NCI-H69 (cell line): ENCODE measurements at regions not wholly inside any gene's neighbourhood (a gene's known extent, or its start where the extent isn't known, plus 50 kb on each side); places are given as distances from the start of the nearest gene placed in this dataset.
"Not testable (repeated sequence)": the region's sequence is repeated elsewhere in the genome, so short reads cannot be mapped to it uniquely, and the experiment has no call there.

Source experiments
- DNase-seq: peaks from one replicate; lab custom pipeline; 2025; lab: John Stamatoyannopoulos, UW

- DNase-seq: no peak
Measured at GRCh38 chr1:190679044-190679443, 201.4 kb upstream of the BRINP3 start.

DNA sequence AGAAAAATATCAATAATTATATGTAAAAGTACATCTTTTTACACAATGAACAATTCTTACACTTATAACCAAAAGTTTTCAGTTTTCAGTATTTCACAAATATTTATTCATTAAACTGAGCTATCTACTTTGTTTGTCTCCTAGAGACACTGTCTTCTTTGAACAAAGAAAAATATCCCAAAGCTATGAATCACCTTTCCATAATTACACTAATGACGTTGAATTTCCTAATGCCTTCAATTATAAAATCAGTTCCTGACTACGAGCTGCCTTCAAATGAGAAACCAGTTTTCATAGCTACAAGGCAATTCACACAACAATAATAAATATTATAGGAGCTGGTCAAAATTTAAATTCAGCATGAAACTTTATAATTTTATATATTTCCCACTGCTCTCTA is 201.8 kb upstream of the BRINP3 start:
- peak; percentile 7 for DNase-seq

- no peak for DNase-seq
Measured at GRCh38 chr1:190679983-190680382, 202.3 kb upstream of the BRINP3 start.

- no peak for DNase-seq
Measured at GRCh38 chr1:190685676-190686075, 208.0 kb upstream of the BRINP3 start.

- DNase-seq: no peak
Measured at GRCh38 chr1:190688096-190688495, 210.4 kb upstream of the BRINP3 start.

DNA sequence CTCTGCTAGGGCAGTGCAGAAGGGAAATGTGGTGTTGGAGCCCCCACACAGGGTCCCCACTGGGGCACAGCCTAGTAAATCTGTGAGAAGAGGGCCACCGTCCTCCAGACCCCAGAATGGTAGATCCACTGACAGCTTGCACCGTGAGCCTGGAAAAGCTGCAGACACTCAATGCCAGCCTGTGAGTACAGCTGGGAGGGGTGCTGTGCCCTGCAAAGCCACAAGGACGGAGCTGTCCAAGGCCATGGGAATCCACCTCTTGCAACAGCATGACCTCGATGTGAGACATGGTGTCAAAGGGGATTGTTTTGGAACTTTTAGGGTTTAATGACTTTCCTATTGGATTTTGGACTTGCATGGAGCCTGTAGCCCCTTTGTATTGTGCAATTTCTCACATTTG is 220.8 kb upstream of the BRINP3 start:
- not testable (repeated sequence) for DNase-seq

- DNase-seq: no peak
Measured at GRCh38 chr1:190699165-190699564, 221.5 kb upstream of the BRINP3 start.

DNA sequence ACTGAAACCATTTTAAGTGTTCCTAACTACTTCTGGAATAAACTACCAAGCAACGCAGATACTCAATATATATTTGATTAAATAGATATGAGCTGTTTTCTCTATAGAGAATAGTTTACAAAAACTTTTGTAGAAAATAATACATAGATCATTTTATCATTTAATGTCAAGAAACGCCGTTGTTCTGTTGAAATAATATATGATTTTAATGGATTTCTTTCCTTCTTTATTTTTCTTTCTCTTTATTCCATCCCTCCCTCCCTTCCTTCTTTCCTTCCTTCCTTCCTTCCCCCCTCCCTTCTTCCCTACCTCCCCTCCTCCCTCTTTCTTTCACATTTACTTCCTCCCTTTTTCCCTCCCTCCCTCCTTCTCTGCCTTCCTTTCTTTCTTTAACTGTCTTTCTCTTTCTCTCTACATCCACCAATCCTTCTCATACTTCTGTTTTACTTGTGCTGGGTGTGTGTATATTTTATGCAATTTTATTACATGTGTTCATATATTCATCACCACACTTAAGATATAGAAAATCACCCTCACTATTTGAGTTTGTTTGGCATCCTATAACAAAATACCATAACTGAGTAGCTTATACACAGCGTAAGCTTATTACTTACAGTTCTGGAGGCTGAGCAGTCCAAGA is 230.9 kb upstream of the BRINP3 start:
- DNase-seq: no peak

GRCh38 chr1:190711069-190711468 is 233.4 kb upstream of the BRINP3 start:
- no peak for DNase-seq

DNA sequence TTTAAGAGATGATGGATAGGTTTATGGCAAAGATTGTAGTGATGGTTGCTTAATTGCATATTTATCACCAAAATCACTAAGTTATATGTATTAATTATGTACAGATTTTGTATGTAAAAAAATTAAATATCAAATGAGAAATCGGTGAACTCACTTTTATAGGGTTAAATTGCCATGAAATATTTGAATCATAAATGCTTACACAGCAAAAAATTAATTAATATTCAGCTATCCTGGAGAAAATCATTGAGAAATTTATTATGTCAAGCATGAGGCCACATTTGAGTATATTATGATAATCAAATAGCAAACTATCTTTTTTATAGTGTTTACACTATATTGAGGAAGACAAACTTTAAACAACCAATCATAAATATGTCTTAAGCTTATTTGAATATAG is 239.4 kb upstream of the BRINP3 start:
- no peak for DNase-seq

DNA sequence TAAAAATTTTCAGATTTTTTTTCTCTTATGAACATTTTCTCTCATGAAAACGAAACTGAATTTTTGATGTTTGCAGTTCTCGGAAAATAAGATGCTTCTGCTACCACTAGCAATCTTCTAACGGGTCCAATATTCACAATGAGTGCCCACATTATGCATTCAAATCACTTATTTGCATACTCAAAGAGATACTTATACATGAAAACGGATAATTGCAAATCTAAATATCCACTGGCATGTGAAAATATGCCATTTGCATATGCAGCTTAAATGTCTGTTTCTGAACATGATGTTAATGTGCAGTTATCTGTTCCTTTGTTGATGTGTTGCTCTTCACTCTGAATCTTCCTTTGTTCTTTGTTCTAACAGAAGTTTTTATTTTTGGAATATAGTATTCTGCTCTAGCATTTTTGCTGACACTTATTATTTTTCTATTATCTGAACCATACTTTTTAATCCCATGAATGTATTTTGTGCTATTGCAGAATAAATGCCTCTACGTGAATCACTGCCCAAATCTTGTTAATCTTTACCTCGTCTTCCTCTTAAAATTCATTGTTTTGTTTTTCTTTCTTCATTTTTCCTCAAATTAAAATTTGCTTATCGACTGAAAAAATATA is 259.4 kb upstream of the BRINP3 start:
- DNase-seq: no peak

- DNase-seq: no peak
Measured at GRCh38 chr1:190738317-190738716, 260.7 kb upstream of the BRINP3 start.

DNA sequence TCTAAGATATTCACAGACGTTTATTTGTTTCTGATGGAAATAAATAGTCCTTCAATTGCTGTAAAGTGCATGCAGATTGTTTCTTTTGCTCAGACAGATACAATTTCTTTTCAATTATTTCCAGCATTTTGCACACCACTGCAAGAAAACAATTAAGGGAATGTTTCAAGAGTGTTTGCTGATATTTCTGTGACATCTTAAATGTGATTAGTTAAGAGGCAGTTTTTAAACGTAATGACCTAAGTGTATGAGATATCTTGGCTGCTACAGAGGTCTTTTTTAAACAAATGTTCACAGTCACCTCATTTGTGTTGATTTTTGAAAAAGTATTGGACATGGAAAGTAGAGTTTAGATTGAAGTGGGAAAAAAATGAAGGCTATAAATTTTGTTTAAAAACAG is 262.3 kb upstream of the BRINP3 start:
- no peak for DNase-seq

DNA sequence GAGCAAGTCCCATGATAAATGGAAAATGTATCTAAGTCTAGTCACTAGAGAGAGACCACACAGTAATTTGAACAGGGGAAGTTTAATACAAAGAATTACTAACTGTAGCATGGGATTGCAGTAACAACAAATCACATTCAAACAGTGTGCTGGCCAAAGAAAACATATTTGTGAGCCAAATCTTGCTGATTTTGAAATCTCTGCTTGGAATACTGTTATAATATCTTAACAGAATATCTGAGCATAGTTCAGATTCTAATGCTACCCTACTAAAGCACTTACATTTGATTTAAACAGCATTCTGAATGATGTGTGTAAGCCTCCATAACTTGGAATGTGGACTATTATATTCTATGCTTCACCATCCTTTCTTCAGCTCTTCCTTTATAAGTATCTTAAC is 270.0 kb upstream of the BRINP3 start:
- DNase-seq: no peak

- no peak for DNase-seq
Measured at GRCh38 chr1:190752131-190752530, 274.5 kb upstream of the BRINP3 start.

- DNase-seq: peak; percentile 60
Measured at GRCh38 chr1:190754666-190755065, 277.0 kb upstream of the BRINP3 start.

DNA sequence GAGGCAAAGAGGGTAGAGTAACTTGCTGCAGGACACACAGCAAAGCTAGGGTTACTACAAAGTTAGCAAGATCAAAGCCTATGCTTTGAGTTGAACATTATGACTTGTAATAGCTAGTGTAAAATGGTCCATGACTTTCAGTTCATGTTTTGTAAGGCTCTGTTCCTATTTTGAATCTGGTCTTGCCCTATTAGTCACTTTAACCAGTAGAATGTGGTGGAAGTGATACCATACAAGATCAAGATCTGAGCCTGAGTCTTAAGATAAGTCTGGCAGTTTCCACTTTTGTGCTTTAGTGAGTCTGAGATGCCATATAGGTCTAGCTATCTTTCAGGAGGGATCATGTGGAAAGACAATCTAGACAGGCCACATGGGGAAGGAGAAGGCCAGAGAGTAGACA is 282.1 kb upstream of the BRINP3 start:
- no peak for DNase-seq

- no peak for DNase-seq
Measured at GRCh38 chr1:190762325-190762724, 284.7 kb upstream of the BRINP3 start.

- no peak for DNase-seq
Measured at GRCh38 chr1:190792873-190793272, 315.2 kb upstream of the BRINP3 start.

DNA sequence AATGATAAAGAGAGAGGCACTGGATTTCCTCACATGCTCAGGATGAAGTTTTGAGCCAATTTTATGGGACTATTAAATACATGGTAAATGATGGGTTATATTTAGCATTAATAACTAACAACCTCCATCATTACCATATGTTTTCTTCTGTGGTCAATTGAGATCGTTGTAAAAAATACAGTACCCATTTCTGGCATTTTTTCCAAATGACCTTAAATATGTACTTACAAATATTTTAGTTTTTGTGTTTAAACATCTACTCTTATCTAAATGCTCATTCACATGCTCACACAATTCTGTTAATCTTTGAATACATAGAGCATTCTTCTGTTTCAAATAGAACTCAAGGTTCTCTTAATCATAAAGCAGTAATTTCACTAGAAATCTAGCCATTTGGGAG is 330.0 kb upstream of the BRINP3 start:
- DNase-seq: no peak

GRCh38 chr1:190808035-190808434 is 330.4 kb upstream of the BRINP3 start:
- DNase-seq: no peak

DNA sequence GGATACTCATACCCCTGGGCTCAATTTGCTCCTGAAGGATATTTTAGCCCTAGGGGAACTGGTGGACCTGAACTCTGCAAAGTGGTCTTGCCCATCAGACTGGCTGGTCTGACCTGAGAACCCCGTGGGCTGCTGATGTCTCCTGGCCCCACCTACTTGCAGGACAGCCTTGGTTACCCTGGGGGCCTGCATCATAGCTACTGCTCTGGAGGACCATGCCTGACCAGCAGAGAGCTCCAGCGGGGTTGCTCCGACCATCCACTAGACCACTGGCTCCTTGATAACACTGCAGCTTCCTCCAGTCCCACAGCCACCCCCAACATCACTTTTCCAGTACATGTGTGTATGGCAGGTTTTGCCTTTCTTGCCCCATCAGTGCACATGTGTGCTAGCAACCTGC is 331.6 kb upstream of the BRINP3 start:
- no peak for DNase-seq

DNA sequence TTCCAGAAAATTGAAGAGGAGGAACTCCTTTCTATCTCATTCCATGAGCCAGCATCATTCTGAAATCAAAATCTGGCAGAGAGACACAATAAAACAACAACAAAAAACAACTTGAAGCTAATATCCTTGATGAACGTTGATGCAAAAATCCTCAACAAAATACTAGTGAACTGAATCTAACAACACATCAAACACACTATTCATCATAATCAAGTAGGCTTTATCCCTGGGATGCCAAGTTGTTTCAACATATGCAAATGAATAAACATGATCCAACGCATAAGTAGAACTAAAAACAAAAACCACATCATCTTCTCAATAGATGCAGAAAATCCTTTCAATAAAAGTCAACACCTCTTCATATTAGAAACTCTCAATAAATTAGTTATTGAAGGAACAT is 335.3 kb upstream of the BRINP3 start:
- DNase-seq: no peak

DNA sequence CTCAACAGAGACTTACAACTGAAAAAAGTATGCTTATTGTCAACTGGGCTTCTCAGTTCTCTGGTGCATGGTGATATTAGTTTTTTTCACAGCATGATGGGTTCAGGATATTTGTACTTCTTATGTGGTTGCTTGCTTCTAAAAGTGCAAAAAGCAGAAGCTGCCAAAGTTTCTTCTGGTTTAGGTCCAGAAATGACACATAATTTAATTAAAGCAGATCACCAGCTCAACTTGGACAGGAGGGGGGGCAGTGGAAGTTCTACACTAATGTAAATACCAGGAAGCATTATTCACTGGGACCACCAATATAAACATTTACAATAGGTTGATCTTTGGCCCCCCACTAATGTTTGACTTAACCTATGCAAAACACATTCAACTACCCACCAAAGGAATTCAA is 354.8 kb upstream of the BRINP3 start:
- no peak for DNase-seq
